Ishikawa (cell line): ENCODE measurements at regions not wholly inside any gene's neighbourhood (a gene's known extent, or its start where the extent isn't known, plus 50 kb on each side); places are given as distances from the start of the nearest gene placed in this dataset.

ENCODE experiments used
- CEBPB ChIP-seq: IDR thresholded peaks from 2 replicates; pipeline ENCODE4 v1.6.1; 2012
- MAX ChIP-seq: IDR thresholded peaks from 2 replicates; pipeline ENCODE4 v1.6.1; 2012
- RAD21 ChIP-seq: IDR thresholded peaks from 2 replicates; pipeline ENCODE4 v1.6.1; 2012; ENCODE audit warnings: low read depth
- REST ChIP-seq: IDR thresholded peaks from 2 replicates; pipeline ENCODE4 v1.6.1; 2012; ENCODE audit warnings: low read depth, mild to moderate bottlenecking
- TAF1 ChIP-seq: IDR thresholded peaks from 2 replicates; pipeline ENCODE4 v1.6.1; 2012; ENCODE audit warnings: low read depth, mild to moderate bottlenecking
- TF ChIP-seq, protein P1 (sequence below): IDR thresholded peaks from 2 replicates; pipeline ENCODE4 v1.6.1; 2012

- TF ChIP-seq REST (no peak), TAF1 (no peak), CEBPB (no peak), MAX (no peak), RAD21 (no peak)
- TF ChIP-seq, protein P1, sequence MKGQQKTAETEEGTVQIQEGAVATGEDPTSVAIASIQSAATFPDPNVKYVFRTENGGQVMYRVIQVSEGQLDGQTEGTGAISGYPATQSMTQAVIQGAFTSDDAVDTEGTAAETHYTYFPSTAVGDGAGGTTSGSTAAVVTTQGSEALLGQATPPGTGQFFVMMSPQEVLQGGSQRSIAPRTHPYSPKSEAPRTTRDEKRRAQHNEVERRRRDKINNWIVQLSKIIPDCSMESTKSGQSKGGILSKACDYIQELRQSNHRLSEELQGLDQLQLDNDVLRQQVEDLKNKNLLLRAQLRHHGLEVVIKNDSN, result no peak
Measured at GRCh38 chr12:34290381-34290995, 268.2 kb downstream of the ALG10 start.
